ENCODE measurements at regions not wholly inside any gene's neighbourhood (a gene's known extent, or its start where the extent isn't known, plus 50 kb on each side); places are given as distances from the start of the nearest gene placed in this dataset.

DNA sequence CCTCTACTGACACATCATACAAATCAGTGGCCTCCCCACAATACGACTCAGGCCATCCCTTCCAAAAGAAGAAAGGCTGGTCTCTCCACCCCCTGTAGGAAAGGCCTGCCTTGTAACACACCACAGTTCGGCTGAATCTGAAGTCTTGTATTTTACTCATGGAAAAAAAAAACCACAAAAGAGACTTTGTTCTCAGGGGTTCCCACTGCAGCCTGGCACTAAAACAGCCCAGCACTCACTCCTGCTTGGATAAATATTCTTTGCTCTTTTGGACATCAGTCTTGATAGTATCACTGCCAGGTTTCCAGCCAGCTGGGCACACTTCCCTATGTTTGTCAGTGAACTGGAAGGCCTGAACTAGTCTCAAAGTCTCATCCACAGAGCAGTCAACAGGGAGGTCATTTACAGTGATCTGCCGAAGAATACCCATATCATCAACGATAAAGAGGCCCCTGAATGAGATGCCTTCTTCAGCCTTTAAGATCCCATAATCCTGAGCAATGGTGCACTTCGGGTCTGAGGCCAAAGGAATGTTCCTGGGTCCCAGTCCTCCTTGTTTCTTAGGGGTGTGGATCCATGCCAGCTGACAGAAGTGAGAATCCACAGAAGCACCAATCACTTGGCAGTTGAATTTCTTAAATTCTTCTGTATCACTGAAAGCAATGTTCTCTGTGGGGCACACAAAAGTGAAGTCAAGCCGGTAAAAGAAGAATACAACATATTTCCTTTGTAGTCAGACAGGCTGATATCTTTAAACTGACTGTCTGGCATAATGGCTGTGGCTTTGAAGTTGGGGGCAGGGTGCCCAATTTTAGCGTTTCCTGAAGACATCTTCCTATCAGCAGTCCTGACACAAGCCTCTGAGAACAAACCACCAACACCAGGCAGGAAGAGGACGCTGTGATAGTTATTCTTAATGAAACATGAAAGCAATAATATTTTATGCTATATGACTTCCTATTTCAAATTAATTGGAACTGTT, 198.1 kb downstream of the LURAP1L start:
- Histone ChIP-seq H3K4me2 (ENCODE audit: insufficient read depth, low read length) (peak overlapping the region; percentile 52), H3K4me1 (ENCODE audit: insufficient read depth, low read length) (peaks cover 24% of the 10 kb centered on the region), H3K27ac (ENCODE audit: low read length) (peak overlapping the region; percentile 91), H3K36me3 (ENCODE audit: insufficient read depth, low read length) (no peaks in the 10 kb centered on the region), H3K4me3 (ENCODE audit: low read depth in 1 of 2, low read length in 2 of 2) (no peak overlapping the region; a peak in 2 of 4 replicates), H3K27me3 (ENCODE audit: insufficient read depth, low read length, poor library complexity) (no peaks in the 10 kb centered on the region), H3K9ac (ENCODE audit: low read depth, low read length) (peak overlapping the region; percentile 26; the same call in 1 of the 2 replicates), H4K20me1 (ENCODE audit: insufficient read depth, low read length) (no peaks in the 10 kb centered on the region), H3K79me2 (ENCODE audit: insufficient read depth, low read length) (no peaks in the 10 kb centered on the region), H3K9me3 (ENCODE audit: insufficient read depth, low read length, severe bottlenecking) (no peaks in the 10 kb centered on the region), H2AFZ (ENCODE audit: low read depth, low read length) (peak overlapping the region; percentile 68)
- TF ChIP-seq EZH2 (IDR thresholded peaks at IDR 0.05; ENCODE audit: borderline replicate concordance, low read depth, low read length, severe bottlenecking): no peak
- TF ChIP-seq CTCF (IDR thresholded peaks at IDR 0.05; ENCODE audit: borderline replicate concordance, extremely low read depth, low read length, poor library complexity, severe bottlenecking): no peak
- DNase-seq: peak; percentile 74
- ATAC-seq (ENCODE audit: insufficient read depth, low read depth): peak; percentile 93

DNA sequence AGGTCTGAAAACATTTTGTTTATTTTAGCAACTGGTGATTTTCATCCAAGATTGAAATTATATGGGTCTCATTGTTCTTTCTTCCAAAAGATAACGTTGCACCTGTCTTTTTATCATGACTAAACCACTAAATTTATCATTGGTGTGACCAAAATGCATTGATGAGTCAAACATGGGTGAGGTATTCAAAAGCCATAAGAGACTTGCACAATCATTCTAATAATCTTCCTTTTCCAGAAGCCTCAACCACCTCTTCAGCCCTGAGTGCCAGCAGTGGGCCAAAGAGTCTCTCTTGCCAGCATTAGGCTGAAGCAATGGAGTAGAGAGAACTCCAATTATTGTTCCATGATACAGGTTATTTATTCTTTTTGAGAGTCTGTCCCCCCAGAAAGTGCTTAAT, 198.9 kb downstream of the LURAP1L start:
- ATAC-seq (ENCODE audit: insufficient read depth, low read depth): no peak

DNA sequence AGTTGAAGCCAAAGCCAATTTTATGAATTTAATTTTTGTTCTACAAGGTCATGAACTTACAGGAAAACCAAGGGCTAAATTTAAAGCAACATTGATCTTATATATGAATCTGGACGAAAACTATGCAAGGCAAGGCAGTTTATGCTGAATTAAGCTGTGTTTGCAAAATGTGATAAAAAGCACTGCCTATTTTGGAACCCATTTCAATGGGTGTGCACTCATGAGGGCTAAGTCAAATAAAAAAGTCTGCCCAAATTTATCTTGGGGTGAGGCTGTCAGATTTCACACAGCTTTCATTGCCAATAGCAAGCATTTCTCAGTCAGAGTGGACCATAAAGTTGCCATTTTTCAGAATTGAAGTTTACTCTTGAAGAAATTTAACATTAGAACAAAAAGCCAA, 199.9 kb downstream of the LURAP1L start:
- no peaks in the 10 kb centered on the region for H4K20me1 ChIP-seq (ENCODE audit: insufficient read depth, low read length)
- H3K27me3 ChIP-seq (ENCODE audit: insufficient read depth, low read length, poor library complexity): no peaks in the 10 kb centered on the region
- no peak overlapping the region for H3K4me3 ChIP-seq (ENCODE audit: low read depth in 1 of 2, low read length in 2 of 2)
- no peaks in the 10 kb centered on the region for H3K36me3 ChIP-seq (ENCODE audit: insufficient read depth, low read length)
- no peak for TF ChIP-seq EZH2 (IDR thresholded peaks at IDR 0.05; ENCODE audit: borderline replicate concordance, low read depth, low read length, severe bottlenecking)
- TF ChIP-seq CTCF (IDR thresholded peaks at IDR 0.05; ENCODE audit: borderline replicate concordance, extremely low read depth, low read length, poor library complexity, severe bottlenecking): no peak
- no peak overlapping the region for H3K27ac ChIP-seq (ENCODE audit: low read length)
- ATAC-seq (ENCODE audit: insufficient read depth, low read depth): no peak
- DNase-seq: no peak
- H3K4me1 ChIP-seq (ENCODE audit: insufficient read depth, low read length): peaks cover 24% of the 10 kb centered on the region
- no peak overlapping the region for H2AFZ ChIP-seq (ENCODE audit: low read depth, low read length)
- H3K4me2 ChIP-seq (ENCODE audit: insufficient read depth, low read length): no peak overlapping the region
- H3K9me3 ChIP-seq (ENCODE audit: insufficient read depth, low read length, severe bottlenecking): no peaks in the 10 kb centered on the region
- H3K79me2 ChIP-seq (ENCODE audit: insufficient read depth, low read length): no peaks in the 10 kb centered on the region
- no peak overlapping the region for H3K9ac ChIP-seq (ENCODE audit: low read depth, low read length)

More for the DNA sequence above, 198.9 kb downstream of the LURAP1L start:
- Histone ChIP-seq H3K9ac (ENCODE audit: low read depth, low read length) (no peak overlapping the region), H3K4me1 (ENCODE audit: insufficient read depth, low read length) (peaks cover 24% of the 10 kb centered on the region), H2AFZ (ENCODE audit: low read depth, low read length) (0 out of 2 replicates have a peak overlapping the region, but pooled peaks have one; percentile 33), H3K36me3 (ENCODE audit: insufficient read depth, low read length) (no peaks in the 10 kb centered on the region), H3K27ac (ENCODE audit: low read length) (peak overlapping the region; percentile 91; the same call in 1 of the 2 replicates), H3K9me3 (ENCODE audit: insufficient read depth, low read length, severe bottlenecking) (no peaks in the 10 kb centered on the region), H3K27me3 (ENCODE audit: insufficient read depth, low read length, poor library complexity) (no peaks in the 10 kb centered on the region), H3K79me2 (ENCODE audit: insufficient read depth, low read length) (no peaks in the 10 kb centered on the region), H3K4me2 (ENCODE audit: insufficient read depth, low read length) (peak overlapping the region; percentile 52; the same call in 1 of the 2 replicates), H4K20me1 (ENCODE audit: insufficient read depth, low read length) (no peaks in the 10 kb centered on the region), H3K4me3 (ENCODE audit: low read depth in 1 of 2, low read length in 2 of 2) (no peak overlapping the region)
- TF ChIP-seq CTCF (IDR thresholded peaks at IDR 0.05; ENCODE audit: borderline replicate concordance, extremely low read depth, low read length, poor library complexity, severe bottlenecking) (no peak), EZH2 (IDR thresholded peaks at IDR 0.05; ENCODE audit: borderline replicate concordance, low read depth, low read length, severe bottlenecking) (no peak)
- DNase-seq: no peak

Measured in DND-41 (cell line).